ENCODE measurements at regions not wholly inside any gene's neighbourhood (a gene's known extent, or its start where the extent isn't known, plus 50 kb on each side); places are given as distances from the start of the nearest gene placed in this dataset.
"Not testable (repeated sequence)": the region's sequence is repeated elsewhere in the genome, so short reads cannot be mapped to it uniquely, and the experiment has no call there.

DNA sequence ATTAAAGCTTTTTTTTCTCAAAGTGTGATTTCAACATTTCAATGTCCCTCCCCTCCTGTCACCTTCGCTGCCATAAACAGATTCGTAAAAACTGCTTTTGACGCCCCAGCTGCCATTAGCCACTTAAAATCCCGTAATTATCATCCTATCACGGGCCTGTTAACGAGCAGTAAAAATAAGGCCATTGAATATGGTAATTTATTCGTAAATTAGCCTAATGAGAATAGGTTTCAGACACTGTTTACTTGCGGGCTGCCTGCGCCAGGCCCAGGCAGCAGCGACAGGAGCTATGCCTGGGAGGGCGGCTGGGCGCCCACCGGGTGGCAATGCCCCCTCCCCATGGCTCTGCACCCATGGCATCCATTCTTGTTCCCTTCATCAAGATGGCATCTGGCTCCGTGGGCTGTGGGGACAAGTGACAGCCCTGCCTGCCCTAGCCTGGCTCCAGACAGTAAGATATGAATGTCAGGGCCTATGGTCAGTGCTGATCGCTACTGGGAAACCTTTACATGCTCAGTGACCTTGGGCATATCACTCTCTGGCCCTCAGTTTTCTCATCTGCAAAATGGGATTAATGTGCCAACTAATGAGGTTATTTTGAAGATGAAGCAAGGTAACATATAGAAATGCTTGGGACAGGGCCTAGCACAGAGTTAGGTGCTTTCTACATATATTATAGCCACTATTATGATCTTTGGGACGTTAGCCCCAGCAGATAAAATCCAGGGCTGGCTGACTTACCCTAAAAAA, 500.8 kb downstream of the MN1 start:
- no peak for DNase-seq

DNA sequence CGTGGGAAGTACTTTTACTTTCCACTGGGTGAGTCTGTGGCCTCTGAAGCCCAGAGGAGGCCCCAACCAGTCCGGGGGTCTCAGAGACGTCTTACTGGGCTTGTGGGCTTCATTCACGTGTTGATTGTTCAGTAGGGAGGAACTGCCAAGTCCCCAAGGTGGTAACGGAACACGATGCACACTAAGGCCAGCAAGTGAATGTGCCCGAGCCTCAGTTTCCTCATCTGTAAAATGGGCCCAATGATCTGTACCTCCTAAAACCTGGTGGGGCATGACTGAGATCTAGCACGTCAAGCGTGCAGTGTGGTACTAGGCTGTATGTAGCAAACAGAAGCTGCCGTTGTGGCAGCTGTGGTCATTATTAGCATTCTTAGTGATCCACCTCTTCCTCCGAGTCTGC, 499.1 kb downstream of the MN1 start:
- DNase-seq, result no peak

DNA sequence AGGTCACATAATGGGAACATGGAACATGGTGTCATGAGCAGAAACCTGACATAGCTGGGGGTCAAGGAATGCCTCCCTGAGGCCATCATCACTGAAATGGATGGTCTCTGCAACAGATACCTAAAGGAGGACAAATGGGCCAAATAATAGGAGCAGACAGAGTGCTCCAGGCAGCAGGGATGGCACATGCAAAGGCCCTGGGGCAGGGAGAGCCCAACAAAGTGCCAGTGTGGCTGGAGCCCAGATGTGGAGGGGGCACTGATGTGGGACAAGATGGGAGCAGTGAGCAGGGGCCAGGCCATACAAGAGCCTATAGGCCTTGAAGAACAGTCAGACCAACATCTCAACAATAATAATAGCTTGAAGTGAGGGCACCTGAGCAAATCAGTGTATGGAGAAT, 497.8 kb downstream of the MN1 start:
- no peak for DNase-seq

DNA sequence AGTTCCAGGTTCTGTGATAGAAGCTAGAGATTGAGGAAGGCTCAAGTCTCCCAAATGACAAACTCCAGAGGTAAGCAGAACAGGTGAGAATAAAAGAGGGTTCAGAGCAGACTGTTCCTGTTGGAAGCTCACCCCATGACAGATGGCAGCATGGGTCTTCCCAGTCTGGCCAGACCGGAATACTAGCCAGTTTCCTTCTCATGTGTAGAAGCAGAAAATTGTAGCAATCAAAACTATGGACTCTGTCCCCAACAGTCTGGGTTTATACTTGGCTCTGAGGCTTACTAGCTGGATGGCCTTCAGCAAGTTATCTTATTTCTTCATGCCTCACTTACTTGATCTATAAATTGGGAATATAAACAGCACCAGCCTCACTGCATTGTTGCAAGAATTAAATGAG, 494.8 kb downstream of the MN1 start:
- DNase-seq, result no peak

DNA sequence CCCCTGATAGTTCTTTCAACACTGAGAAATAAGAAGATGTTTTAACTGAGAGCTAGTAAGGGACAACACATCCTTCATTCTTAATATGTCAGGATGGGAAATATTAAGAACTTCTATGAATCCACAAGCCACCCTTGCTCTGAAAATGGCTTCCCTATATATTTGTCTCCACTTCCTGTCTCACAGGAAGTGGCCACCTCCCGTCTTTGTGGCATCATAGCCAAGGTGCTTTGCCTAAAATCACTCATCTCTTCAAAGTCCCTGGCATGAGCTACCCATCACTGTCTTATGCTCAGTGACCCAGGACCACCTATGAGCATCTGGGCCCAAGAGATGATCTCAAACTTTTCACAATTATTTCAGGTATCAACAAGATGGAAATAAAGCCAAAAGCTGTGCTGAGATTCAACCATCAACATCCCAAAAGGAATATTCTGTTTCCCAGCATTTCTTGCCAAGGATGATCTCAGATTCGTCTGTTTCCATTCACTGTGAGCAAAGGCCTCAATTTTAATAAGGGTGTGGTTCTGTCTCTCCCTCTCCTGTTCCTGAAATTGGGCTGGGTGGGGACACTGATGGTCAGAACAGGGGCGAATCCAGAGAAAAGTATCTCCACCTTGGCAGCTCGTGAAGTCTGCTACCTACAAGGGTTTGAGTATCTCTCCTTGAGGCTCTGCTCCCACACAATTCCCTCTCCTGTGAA, 493.9 kb downstream of the MN1 start:
- no peak for DNase-seq

DNA sequence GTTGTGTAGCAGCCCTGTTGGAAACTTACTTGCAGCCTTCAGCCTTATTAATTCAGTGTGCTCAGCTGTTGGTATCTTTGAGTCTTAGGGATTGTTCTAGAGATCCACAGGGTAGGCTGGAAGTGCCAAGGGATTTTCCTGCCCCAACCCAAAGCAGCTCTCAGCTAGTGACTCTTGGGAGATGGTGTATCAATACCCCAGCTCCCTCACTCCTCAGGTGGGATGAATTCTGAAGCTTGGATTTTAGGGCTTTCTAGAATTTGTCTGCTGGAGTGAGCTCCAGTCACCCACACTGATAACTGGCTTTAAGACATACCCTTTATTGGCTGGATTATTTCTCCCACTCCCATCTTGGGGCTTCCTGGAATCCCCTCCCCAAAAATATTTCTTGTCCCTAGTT, 493.0 kb downstream of the MN1 start:
- DNase-seq, result no peak

DNA sequence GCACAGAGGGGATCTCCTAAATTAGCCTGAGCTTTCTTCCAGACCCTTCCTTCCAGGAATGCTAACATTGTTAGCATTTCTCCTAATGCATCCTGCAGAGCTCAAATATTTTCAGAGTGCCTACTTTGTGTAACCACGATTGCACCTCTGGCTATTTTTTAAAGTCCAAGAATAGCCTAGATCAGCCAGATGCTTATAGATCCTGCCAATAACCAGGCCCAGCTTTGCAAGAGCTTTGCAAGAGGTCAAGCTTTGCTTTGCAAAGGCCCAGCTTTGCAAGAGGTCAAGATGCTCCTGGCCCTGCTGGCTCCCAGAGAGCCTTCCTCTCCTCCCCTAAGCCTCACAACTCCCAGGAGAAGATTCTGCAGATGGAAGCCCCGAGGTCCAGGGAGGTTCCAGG, 491.9 kb downstream of the MN1 start:
- no peak for DNase-seq

DNA sequence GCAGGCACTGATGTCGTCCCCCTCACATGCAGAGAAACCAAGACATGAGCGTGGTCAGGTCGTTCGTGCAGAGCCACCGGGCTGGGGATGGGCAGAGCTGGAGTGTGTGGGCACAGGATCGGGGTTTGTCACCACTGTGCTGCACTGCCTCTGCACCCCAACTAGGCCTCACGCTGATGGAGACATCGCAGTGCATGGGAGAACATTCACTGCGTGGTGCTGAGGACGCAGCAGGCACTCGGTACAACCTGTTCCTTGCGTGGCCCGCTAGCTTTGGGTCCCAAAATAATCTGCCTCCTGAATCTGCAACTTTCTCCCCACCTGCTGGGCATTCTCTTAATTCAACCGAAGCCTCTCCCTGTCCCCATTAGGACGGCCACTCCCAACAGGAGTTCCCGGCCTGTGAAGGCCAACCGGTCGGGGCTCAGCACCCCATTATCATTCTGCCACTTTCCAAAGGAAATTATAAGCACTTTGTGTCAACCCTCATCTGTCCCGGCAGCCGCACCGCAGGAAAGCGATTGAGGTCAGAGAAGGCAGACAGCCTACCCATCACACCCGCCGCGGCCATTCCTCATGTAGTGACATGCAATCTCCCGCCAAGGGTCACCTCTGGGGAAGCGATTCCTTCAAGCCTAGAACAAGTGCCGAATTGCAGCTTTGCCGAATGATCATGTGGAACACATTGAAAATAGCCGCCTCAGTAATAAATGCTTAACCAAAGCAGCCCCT, 490.4 kb downstream of the MN1 start:
- no peak for DNase-seq

DNA sequence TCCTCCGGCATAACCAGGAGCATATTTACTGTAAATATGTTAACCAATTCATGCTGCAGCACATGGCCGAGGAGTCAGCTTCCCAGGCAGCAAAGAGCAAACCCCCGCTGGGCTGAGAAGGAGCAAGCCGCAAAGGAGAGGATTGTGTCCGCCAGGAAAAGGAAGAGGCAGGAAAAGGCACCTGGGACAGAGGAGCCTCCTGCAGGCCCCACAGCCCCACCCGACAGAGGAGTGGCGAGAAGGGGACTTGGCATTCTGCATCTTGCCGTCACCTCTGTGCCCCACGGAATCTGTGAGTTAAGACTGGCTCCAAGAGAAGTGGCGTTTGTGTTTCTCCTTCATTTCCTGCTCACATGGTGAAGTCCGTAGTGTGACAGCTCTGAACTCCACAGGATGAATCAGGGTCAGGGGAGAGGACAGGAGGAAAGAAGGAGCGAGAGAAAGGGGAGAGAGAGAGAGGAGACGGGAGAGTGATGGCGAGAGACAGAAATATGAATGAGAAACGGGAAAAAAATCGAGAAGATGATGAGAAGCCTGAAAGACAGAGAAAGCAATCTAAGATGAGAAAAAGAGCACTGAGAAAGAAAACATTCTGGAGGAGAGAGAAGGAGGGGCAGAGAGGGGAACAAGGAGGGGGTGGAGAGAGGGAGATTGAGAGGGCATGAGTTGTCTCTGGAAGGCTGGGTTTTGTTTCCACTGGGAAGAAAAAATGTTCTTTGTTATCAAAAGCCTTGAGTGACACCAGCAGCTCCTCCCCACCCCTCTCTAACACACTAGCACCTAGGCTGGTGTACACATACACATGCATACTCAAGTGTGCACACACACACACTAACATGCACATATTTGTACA, 489.6 kb downstream of the MN1 start:
- DNase-seq, result no peak

DNA sequence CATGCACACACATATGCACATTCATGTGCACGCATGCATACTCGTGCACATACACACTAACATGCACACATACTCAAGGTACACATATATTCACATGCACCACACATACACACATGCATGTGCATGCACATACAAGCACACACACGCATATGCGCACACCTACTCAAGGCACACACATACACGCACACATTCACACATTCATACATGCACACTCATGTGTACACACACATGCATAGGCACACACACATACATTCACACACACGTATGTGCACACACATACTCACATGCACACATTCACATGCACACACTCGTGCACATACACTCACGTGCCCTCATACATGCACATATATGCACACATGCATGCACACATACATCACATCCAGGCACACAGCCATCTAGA, 489.0 kb downstream of the MN1 start:
- DNase-seq, result no peak

DNA sequence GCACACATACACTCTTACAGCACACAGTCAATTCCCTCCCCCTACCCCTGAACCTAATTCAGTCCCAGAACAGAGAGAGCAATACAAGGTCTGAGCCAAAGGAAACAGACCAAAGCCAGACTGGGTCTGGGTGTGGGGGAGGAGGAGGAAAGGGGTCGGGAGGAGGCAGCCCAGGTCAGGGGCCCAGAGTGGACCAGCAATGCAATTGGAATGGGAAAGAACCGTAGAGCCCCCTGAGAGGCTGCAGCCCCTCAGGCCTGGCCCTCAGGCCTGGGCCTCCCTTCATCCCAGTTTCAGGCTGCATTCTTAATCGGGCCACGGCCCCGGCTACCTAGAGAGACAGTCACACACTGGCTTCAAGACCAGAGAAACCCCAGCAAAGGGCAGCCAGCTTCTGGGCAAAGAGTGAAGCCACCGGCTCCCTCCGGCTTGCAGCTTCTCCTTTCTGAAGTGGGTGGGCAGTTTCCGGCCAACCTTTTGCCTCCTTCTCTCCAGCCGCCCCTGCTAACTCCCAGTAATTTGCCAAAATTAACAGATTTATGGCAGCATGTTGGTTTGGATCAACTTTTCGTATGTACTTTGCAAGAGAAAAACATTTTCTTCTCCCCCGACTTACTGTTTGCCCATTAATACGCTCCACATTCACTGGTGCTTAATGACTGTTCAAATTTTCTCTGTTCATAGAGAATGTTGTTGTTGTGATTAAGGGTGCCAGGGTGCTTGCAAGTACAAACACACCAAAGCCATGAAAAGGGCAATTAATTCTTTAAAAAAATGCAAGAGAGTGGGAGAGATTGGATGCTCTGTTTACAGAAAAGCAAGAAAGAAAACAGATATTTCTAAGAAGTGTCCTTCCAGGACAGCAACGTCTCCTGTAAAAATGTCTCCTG, 488.3 kb downstream of the MN1 start:
- no peak for DNase-seq

DNA sequence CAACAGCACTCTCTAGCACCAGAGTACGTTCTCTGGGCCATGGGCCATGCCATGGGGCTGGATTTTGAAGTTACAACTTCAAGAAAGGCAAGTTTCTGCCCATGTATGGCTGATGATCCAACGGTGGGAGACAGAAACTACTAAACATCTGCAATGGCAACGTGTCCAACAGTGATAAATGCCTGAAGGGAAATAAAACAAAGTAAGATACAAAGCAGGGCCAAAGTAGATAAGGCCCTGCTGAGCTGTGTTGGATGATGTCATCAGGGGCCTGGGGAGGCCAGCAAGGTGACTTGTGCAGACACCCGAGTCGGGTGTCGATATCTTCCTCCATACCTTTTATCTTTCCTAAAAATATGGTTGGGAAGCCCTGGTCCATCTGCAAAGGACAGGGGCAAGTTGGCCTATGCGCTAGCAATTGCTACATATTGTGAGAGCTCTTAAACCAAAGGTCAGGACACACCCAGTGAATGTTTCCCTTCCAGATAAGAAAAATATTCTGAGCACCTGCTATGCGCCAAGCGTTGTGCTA, 487.2 kb downstream of the MN1 start:
- DNase-seq, result no peak

DNA sequence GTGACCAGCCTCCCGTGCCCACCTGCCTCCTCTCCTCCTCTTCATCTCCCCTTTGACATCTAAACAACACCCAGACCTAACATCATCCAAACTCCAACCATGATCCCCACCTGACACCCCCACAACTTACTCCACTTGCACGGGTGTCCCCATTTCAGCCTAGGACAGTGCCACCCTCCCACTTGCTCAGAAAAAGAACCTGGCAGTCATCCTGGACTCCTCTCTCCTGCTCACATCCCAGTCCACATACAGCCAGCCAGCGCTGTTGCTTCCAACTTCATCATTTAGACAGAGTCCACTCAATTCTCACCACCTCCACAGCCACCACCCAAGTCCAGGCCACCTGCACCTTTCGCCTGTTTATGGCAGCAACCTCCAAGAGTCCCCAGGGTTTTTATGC, 485.7 kb downstream of the MN1 start:
- DNase-seq, result no peak

DNA sequence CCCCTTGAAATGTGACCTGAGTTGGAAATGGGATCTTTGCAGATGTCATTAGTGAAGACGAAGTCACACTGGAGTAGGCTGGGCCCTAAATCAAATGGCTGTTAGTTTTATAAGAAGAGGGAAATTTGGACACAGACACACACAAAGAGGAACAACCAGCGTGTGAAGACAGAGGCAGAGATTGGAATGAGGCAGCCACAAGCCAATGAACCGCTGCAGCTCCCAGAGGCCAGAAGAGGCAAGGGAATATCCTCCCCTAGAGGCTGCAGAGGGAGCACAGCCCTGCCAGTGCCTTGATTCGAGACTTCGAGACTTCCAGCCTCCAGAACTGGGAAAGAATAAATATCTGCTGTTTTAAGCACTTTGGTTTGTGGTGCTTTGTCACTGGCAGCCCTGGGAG, 484.5 kb downstream of the MN1 start:
- no peak for DNase-seq

DNA sequence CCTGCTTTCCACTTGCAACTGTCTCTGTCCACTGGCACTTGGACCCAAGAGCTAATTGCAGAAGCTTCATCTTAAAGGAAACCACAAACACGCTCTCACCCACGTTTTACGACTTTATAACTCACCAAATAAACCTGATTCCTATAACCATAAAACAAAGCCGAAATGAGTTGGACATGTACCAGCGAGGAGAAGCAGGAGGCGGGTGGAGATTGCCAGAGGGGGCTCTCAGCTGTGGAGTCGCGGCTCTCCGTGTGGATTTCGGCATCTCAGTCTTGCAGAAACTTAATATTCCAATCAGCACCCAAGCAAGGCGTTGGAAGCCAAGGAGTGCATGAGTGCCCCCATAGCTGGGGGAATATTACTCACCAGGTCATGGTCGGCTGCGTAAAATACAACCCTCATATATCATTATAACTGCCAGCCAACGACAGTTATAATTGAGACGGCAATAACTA, 483.6 kb downstream of the MN1 start:
- no peak for DNase-seq

DNA sequence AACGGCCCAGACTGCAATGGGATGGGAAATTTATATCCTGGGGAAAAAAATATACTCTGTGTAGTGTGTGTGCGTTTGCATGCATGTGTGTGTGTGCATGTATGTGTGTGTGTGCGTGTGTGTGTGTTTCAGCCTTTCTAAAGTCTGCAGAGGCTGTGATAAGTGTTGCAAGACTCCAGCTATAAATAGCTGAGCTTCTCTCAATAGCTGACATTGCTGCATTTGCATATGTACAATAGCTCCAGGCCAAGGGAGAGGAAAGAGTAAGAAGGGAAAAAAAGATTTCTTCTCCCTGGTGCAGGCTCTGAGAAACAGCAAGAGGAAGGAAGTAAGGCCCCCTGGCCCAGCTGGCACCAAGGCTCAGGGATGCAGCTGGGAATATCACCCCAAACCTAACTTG, 483.0 kb downstream of the MN1 start:
- DNase-seq, result no peak

DNA sequence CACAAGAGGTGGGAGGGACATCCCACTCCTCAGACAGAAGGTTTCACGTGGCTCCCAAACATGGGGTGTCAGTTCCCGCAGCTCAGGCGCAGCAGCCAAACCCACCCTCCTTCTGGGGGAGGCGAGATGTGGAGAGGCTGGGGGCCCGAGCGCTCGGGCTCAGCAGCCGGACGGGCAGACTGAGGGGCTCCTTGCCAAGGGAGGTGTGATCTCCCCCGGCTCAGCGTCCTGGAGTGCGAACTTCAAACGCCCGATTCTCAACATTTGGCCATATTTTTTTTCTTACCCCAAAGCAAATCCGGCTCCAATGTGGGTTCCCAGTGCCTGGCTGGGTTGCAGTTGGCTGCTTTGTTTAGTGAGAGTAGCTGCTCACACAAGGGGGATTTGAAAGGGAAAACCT, 477.9 kb downstream of the MN1 start:
- DNase-seq, result no peak

DNA sequence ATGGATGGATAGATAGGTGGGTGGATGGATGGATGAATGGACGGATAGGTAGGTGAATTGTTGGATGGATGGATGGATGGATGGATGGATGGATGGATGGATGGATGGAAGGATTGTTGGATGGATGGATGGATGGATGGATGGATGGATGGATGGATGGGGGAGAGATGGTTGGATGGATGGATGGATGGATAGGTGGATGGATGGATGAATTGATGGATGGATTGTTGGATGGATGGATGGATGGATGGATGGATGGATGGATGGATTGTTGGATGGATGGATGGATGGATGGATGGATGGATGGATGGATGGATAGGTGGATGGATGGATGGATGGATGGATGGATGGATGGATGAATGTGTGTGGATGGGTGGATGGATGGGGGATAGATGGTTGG, 476.6 kb downstream of the MN1 start:
- DNase-seq, result not testable (repeated sequence)

DNA sequence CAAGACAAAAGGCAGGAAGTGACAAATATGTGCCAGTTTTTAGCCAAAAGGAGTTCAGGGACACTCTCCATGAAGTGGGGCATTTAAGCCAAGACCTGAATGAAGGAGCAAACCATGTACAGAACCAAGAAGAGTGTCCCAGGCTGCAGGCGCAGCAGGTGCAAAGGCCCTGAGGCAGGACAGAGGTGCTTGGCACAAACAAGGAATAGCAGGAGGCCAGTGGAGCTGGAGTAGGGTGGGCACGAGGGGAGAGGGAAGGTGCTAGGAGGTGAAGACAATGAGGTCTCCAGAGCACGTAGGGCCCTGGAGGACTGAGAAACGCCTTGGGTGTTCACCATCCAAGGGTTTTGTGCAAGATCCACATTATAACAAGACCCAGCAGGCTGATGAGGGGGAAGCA, 474.1 kb downstream of the MN1 start:
- no peak for DNase-seq

DNA sequence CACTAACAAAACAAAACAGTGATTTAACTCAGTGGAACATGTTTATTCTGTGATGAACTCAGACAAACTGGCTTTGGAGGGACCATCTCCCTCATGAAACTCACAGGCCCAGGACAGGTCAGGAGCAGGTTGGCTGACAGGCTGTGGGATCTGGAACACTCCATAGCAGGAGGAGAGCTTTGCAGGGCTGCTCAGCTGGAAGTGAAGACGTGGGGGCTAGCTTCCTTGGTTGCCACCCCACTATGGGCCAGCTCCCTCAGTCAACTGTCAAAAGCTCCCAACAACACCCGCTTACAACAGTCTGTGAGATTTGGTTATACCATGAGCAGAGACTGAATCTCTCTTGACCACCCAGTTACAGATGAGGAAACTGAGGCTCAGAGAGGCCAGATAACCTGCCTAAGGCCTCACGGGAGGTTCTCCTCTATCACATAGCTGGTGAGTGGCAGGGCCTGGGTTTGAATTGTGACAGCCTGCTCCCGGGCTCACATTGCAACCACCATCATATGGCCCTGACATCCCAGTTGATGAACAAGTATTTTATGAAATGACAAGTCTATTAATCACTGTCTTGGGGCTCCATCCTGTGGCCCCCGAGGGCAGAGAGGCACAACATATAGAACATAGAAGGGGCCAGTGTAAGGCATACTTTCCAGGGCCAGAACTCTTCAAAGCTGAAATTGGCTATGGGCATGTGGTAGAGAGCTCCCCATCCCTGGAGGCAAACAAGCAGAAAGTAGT, 473.4 kb downstream of the MN1 start:
- no peak for DNase-seq

All from NCI-H748 treated with DMSO at 0.1 percent for 48 hours (cell line).